ENCODE measurements at regions not wholly inside any gene's neighbourhood (a gene's known extent, or its start where the extent isn't known, plus 50 kb on each side); places are given as distances from the start of the nearest gene placed in this dataset.

DNA sequence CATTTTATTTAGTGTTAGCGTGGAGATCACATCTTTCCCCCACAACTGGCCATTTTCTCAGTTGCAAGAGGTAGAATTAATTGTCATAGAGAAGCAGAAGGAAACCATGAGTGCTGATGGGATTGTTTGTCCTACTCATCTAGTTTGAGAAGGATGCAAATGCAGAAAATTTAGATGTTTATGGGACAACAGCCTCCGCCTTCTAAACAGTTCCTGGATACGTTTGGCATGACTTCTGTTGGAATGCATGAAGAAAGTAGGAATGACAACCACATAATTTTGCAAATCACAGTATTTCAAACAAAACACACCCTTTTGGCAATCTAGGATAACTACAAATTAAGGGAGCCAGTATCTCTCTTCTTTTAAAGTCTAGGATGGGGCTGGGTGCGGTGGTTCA is 240.1 kb upstream of the SUCLG2 start:
- Histone ChIP-seq H3K56ac (replicated peaks; ENCODE audit: insufficient read length, low read depth, low read length) (no peak overlapping the region), H3K36me3 (ENCODE audit: control insufficient read depth in 2 of 4, insufficient read depth in 4 of 4, low read length in 3 of 4) (no peaks in the 10 kb centered on the region), H3K27ac (ENCODE audit: low read depth, low read length) (no peak overlapping the region), H2BK20ac (ENCODE audit: low read length) (no peak overlapping the region), H4K5ac (ENCODE audit: insufficient read length, low read depth, low read length) (no peak overlapping the region), H3K4ac (replicated peaks; ENCODE audit: insufficient read length, low read depth, low read length) (no peak overlapping the region), H2AK5ac (ENCODE audit: low read depth, low read length) (no peak overlapping the region), H3K79me2 (ENCODE audit: control insufficient read depth in 1 of 2, insufficient read depth in 2 of 2, low read length in 2 of 2) (no peaks in the 10 kb centered on the region), H4K20me1 (replicated peaks in 1 of 2; ENCODE audit: control insufficient read depth in 1 of 2, insufficient read depth in 2 of 2, low read length in 2 of 2) (no peaks in the 10 kb centered on the region), H3K23ac (ENCODE audit: insufficient read length) (no peak overlapping the region), H3K9ac (replicated peaks in 1 of 4; ENCODE audit: extremely low read depth in 1 of 4, low read depth in 3 of 4, low read length in 3 of 4) (no peak overlapping the region), H3K4me2 (ENCODE audit: insufficient read depth in 1 of 2, low read depth in 2 of 2, low read length in 2 of 2) (no peak overlapping the region), H2BK120ac (replicated peaks; ENCODE audit: low read depth, low read length) (no peak overlapping the region), H4K91ac (replicated peaks; ENCODE audit: insufficient read length, low read length) (no peak overlapping the region), H3K18ac (ENCODE audit: extremely low read depth, low read length) (no peak overlapping the region), H3K23me2 (ENCODE audit: low read depth, low read length) (no peaks in the 10 kb centered on the region; the same call in 1 of the 2 replicates), H3K79me1 (ENCODE audit: low read depth, low read length) (no peaks in the 10 kb centered on the region), H2BK15ac (ENCODE audit: low read length) (no peak overlapping the region), H2BK5ac (ENCODE audit: low read depth, low read length) (no peak overlapping the region), H4K8ac (ENCODE audit: extremely low read depth, insufficient read depth, low read length) (no peak overlapping the region), H3K14ac (ENCODE audit: insufficient read length) (no peak overlapping the region), H2BK12ac (ENCODE audit: low read depth, low read length) (no peak overlapping the region), H3K27me3 (replicated peaks in 1 of 4; ENCODE audit: control insufficient read depth in 3 of 4, extremely low read depth in 1 of 4, insufficient read depth in 3 of 4, low read length in 3 of 4) (no peaks in the 10 kb centered on the region), H3K4me1 (replicated peaks in 1 of 4; ENCODE audit: control insufficient read depth in 3 of 4, insufficient read depth in 4 of 4, low read length in 3 of 4) (no peaks in the 10 kb centered on the region), H2AFZ (ENCODE audit: low read length) (no peak overlapping the region), H3K9me3 (ENCODE audit: insufficient read depth in 2 of 2, low read depth in 1 of 2, low read length in 1 of 2) (no peaks in the 10 kb centered on the region), H3K4me3 (ENCODE audit: extremely low read depth in 1 of 4, insufficient read depth in 2 of 4, low read depth in 3 of 4, low read length in 4 of 4) (no peak overlapping the region)
- FAIRE-seq (no peak), DNase-seq (ENCODE audit: low read depth in 1 of 2, low spot score in 2 of 2) (no peak)
- WGBS, 2 experiments (ENCODE audit: extremely low coverage in 1 of 2, insufficient coverage in 1 of 2, insufficient read length in 1 of 2, insufficient replicate concordance in 2 of 2, low coverage in 1 of 2, low lambda C conversion rate in 2 of 2, missing lambda C conversion rate in 1 of 2) = 91% methylated on average over 4 of the region's 4 CpGs; no CpG with 5 or more reads in 1 of the 2 experiments
- POLR2A ChIA-PET (ENCODE audit: partially characterized antibody) = no interaction called here
- TF ChIP-seq SP2 (IDR thresholded peaks at IDR 0.05; ENCODE audit: low read length) (no peak), SIX5 (IDR thresholded peaks at IDR 0.05; ENCODE audit: low read depth, low read length) (no peak), POU5F1 (IDR thresholded peaks at IDR 0.05; ENCODE audit: low read depth, low read length) (no peak), RNF2 (IDR thresholded peaks at IDR 0.05; ENCODE audit: borderline replicate concordance, low read depth, low read length, missing control alignments, poor library complexity, severe bottlenecking) (no peak), POLR2AphosphoS5 (IDR thresholded peaks at IDR 0.05; ENCODE audit: low read depth, low read length) (no peak)
- CTCF ChIA-PET (ENCODE audit: partially characterized antibody) = interaction anchor here (0.6 to 1.7 kb wide), 2 partner anchors 28 to 229 kb away, joined by 3 read pairs; no protein-coding TSS in a partner anchor
